Prostate gland (tissue), 2 donors: ENCODE measurements at regions not wholly inside any gene's neighbourhood (a gene's known extent, or its start where the extent isn't known, plus 50 kb on each side); places are given as distances from the start of the nearest gene placed in this dataset.

Experiments used
- DNase-seq: peaks from one replicate; pipeline ENCODE4 v3.0.0-alpha.2; 2019; ENCODE audit warnings: low spot score
- H3K27ac ChIP-seq, 2 donors: fragments of 200-600 bp; sonication (generic); 2 replicates each; pipeline ENCODE4 v1.5.1; 2017 to 2019
- H3K27me3 ChIP-seq: fragments of 200-600 bp; sonication (generic); replicated peaks from 2 replicates; pipeline ENCODE4 v1.5.1; 2019; ENCODE audit not compliant: insufficient read depth
- H3K36me3 ChIP-seq, 2 donors: fragments of 200-600 bp; sonication (generic); 1 replicate in 1 of 2; 2 replicates in 1 of 2; pipeline versions ENCODE4 v1.5.1 to v1.8.1; 2017 to 2019
- H3K4me1 ChIP-seq: fragments of 200-600 bp; sonication (generic); replicated peaks from 2 replicates; pipeline ENCODE4 v1.5.1; 2019
- H3K4me3 ChIP-seq, 2 donors: fragments of 200-600 bp; sonication (generic); 2 replicates each; pipeline ENCODE4 v1.5.1; 2017 to 2019
- H3K9me3 ChIP-seq: fragments of 200-600 bp; sonication (generic); 2 replicates; pipeline ENCODE4 v1.5.1; 2017
- CTCF ChIP-seq, 4 experiments: fragments of 200-600 bp in 2 of 4; fragments of 450-650 bp in 2 of 4; sonication (generic) in 2 of 4; IDR thresholded peaks; 1 replicate in 3 of 4; 2 replicates in 1 of 4; pipeline ENCODE4 v1.5.1; 2016 to 2019; ENCODE audit warnings: antibody characterized with exemption in 4 of 4, mild to moderate bottlenecking in 2 of 4, moderate library complexity in 2 of 4
- POLR2A ChIP-seq: fragments of 450-650 bp; IDR thresholded peaks from one replicate; pipeline ENCODE4 v1.6.1; 2016; ENCODE audit warnings: antibody characterized with exemption, mild to moderate bottlenecking
- POLR2AphosphoS5 ChIP-seq: sonication (generic); formaldehyde crosslinking; IDR thresholded peaks from one replicate; pipeline ENCODE4 v1.6.1; 2017; ENCODE audit warnings: antibody characterized with exemption
- WGBS: methylation state at CpG from one replicate; pipeline ENCODE4 v1.1.5; 2018; 5-methylcytosine and 5-hydroxymethylcytosine counted together
- intact Hi-C: fragments of 100-400 bp; cut with DNase I; formaldehyde crosslinking; loops from one replicate; pipeline ENCODE4 v1.14.2; 2022

- Histone ChIP-seq H3K27me3 (no peaks in the 10 kb centered on the region), H3K9me3 (no peaks in the 10 kb centered on the region), H3K27ac (no peak overlapping the region), H3K4me3 (no peak overlapping the region), H3K4me1 (no peaks in the 10 kb centered on the region), H3K36me3 (no peaks in the 10 kb centered on the region)
- TF ChIP-seq POLR2A = no peak
- TF ChIP-seq POLR2AphosphoS5 = no peak
- TF ChIP-seq CTCF (IDR thresholded peaks at IDR 0.05) = no peak
- no peak for DNase-seq
- 87% methylated on average over 10 of the region's 10 CpGs for WGBS
- intact Hi-C loops = no loop called here
Observed at GRCh38 chrX:1928805-1929204, 313.9 kb downstream of the ASMT start.

GRCh38 chrX:1932231-1932630 lies 317.4 kb downstream of the ASMT start:
- TF ChIP-seq POLR2AphosphoS5 (no peak), CTCF (IDR thresholded peaks at IDR 0.05) (no peak), POLR2A (no peak)
- no peak overlapping the region for H3K4me3 ChIP-seq
- no peaks in the 10 kb centered on the region for H3K36me3 ChIP-seq
- H3K27ac ChIP-seq = no peak overlapping the region
- no peaks in the 10 kb centered on the region for H3K9me3 ChIP-seq
- DNase-seq = no peak
- intact Hi-C loops = no loop called here
- H3K4me1 ChIP-seq = no peaks in the 10 kb centered on the region
- H3K27me3 ChIP-seq = no peaks in the 10 kb centered on the region
- 66% methylated on average over 6 of the region's 6 CpGs for WGBS

GRCh38 chrX:1933964-1934363 lies 319.1 kb downstream of the ASMT start:
- no peaks in the 10 kb centered on the region for H3K27me3 ChIP-seq
- TF ChIP-seq POLR2A (no peak), CTCF (IDR thresholded peaks at IDR 0.05) (no peak), POLR2AphosphoS5 (no peak)
- no peaks in the 10 kb centered on the region for H3K36me3 ChIP-seq
- no peak for DNase-seq
- intact Hi-C loops = no loop called here
- H3K9me3 ChIP-seq = no peaks in the 10 kb centered on the region
- H3K4me1 ChIP-seq = no peaks in the 10 kb centered on the region
- no peak overlapping the region for H3K27ac ChIP-seq
- no peak overlapping the region for H3K4me3 ChIP-seq
- WGBS = 87% methylated on average over 9 of the region's 9 CpGs

GRCh38 chrX:1935805-1936204 lies 320.9 kb downstream of the ASMT start:
- Histone ChIP-seq H3K4me3 (no peak overlapping the region), H3K4me1 (no peaks in the 10 kb centered on the region), H3K27ac (no peak overlapping the region), H3K36me3 (no peaks in the 10 kb centered on the region), H3K9me3 (no peaks in the 10 kb centered on the region), H3K27me3 (no peaks in the 10 kb centered on the region)
- 61% methylated on average over 4 of the region's 4 CpGs for WGBS
- intact Hi-C loops = no loop called here
- TF ChIP-seq POLR2A (no peak), CTCF (IDR thresholded peaks at IDR 0.05) (no peak), POLR2AphosphoS5 (no peak)
- DNase-seq = no peak

GRCh38 chrX:1938190-1938589 lies 323.3 kb downstream of the ASMT start:
- Histone ChIP-seq H3K27ac (no peak overlapping the region), H3K9me3 (no peaks in the 10 kb centered on the region), H3K4me3 (no peak overlapping the region), H3K36me3 (no peaks in the 10 kb centered on the region), H3K4me1 (no peaks in the 10 kb centered on the region), H3K27me3 (no peaks in the 10 kb centered on the region)
- TF ChIP-seq POLR2A (no peak), CTCF (IDR thresholded peaks at IDR 0.05) (no peak), POLR2AphosphoS5 (no peak)
- DNase-seq = no peak
- 94% methylated on average over 6 of the region's 6 CpGs for WGBS
- intact Hi-C loops = no loop called here
